HEK293T (cell line): ENCODE measurements at regions not wholly inside any gene's neighbourhood (a gene's known extent, or its start where the extent isn't known, plus 50 kb on each side); places are given as distances from the start of the nearest gene placed in this dataset.

Experiments used
- ARNT ChIP-seq: fragments of 450-650 bp; IDR thresholded peaks from 2 replicates; pipeline ENCODE4 v1.6.1; 2017; ENCODE audit warnings: mild to moderate bottlenecking
- BHLHE40 ChIP-seq: fragments of 450-650 bp; IDR thresholded peaks from 2 replicates; pipeline ENCODE4 v1.6.1; 2016; ENCODE audit warnings: mild to moderate bottlenecking, moderate library complexity, borderline replicate concordance
- FOXA1 ChIP-seq: fragments of 450-650 bp; IDR thresholded peaks from 2 replicates; pipeline ENCODE4 v1.6.1; 2016; ENCODE audit warnings: mild to moderate bottlenecking
- FOXK2 ChIP-seq: fragments of 450-650 bp; IDR thresholded peaks from 2 replicates; pipeline ENCODE4 v1.6.1; 2016; ENCODE audit warnings: mild to moderate bottlenecking
- FOXM1 ChIP-seq: fragments of 450-650 bp; IDR thresholded peaks from 2 replicates; pipeline ENCODE4 v1.6.1; 2017; ENCODE audit warnings: mild to moderate bottlenecking, borderline replicate concordance
- PKNOX1 ChIP-seq: fragments of 450-650 bp; IDR thresholded peaks from 2 replicates; pipeline ENCODE4 v1.6.1; 2016
- SP1 ChIP-seq: fragments of 450-650 bp; IDR thresholded peaks from 2 replicates; pipeline ENCODE4 v1.6.1; 2017
- SUZ12 ChIP-seq: fragments of 450-650 bp; IDR thresholded peaks from 2 replicates; pipeline ENCODE4 v1.6.1; 2016; ENCODE audit warnings: mild to moderate bottlenecking

- TF ChIP-seq FOXM1 (no peak), SP1 (no peak), SUZ12 (no peak), FOXA1 (no peak), BHLHE40 (no peak), PKNOX1 (no peak), FOXK2 (no peak), ARNT (no peak)
Observed at GRCh38 chr13:34085204-34085603, 267.3 kb downstream of the RFC3 start.
